ENCODE measurements at regions not wholly inside any gene's neighbourhood (a gene's known extent, or its start where the extent isn't known, plus 50 kb on each side); places are given as distances from the start of the nearest gene placed in this dataset.

GRCh38 chr3:116601206-116601605 is 108.4 kb upstream of the TUSC7 start:
- 55% methylated on average over 2 of the region's 2 CpGs for WGBS (ENCODE audit: low lambda C conversion rate)
- TF ChIP-seq EZH2phosphoT487 (IDR thresholded peaks at IDR 0.05; ENCODE audit: borderline replicate concordance, low read depth) (no peak), MEF2A (IDR thresholded peaks at IDR 0.05; ENCODE audit: borderline replicate concordance, low read depth) (no peak)
- TF ChIP-seq, protein P1, sequence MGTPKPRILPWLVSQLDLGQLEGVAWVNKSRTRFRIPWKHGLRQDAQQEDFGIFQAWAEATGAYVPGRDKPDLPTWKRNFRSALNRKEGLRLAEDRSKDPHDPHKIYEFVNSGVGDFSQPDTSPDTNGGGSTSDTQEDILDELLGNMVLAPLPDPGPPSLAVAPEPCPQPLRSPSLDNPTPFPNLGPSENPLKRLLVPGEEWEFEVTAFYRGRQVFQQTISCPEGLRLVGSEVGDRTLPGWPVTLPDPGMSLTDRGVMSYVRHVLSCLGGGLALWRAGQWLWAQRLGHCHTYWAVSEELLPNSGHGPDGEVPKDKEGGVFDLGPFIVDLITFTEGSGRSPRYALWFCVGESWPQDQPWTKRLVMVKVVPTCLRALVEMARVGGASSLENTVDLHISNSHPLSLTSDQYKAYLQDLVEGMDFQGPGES (IDR thresholded peaks at IDR 0.05; ENCODE audit: low read depth, low read length) = no peak

GRCh38 chr3:116607205-116607604 is 102.4 kb upstream of the TUSC7 start:
- WGBS (ENCODE audit: low lambda C conversion rate) = 22% methylated on average over 4 of the region's 5 CpGs
- H3K9ac ChIP-seq = no peak overlapping the region
- no peak overlapping the region for H3K4me3 ChIP-seq (ENCODE audit: low read depth in 2 of 2, low read length in 1 of 2)
- no peaks in the 10 kb centered on the region for H3F3A ChIP-seq (replicated peaks; ENCODE audit: insufficient read depth)
- H3K27ac ChIP-seq (ENCODE audit: low read depth in 2 of 2, low read length in 1 of 2) = no peak overlapping the region
- TF ChIP-seq NFIC (IDR thresholded peaks at IDR 0.05; ENCODE audit: borderline replicate concordance) = no peak
- no peak for TF ChIP-seq EP300 (IDR thresholded peaks at IDR 0.05; ENCODE audit: borderline replicate concordance in 1 of 2, low read depth in 1 of 2, low read length in 1 of 2)
- TF ChIP-seq EZH2phosphoT487 (IDR thresholded peaks at IDR 0.05; ENCODE audit: borderline replicate concordance, low read depth) = no peak
- no peak for TF ChIP-seq RCOR1 (IDR thresholded peaks at IDR 0.05; ENCODE audit: low read length)
- TF ChIP-seq USF2 (IDR thresholded peaks at IDR 0.05; ENCODE audit: borderline replicate concordance, low read depth, low read length) = no peak
- TF ChIP-seq, protein P2, sequence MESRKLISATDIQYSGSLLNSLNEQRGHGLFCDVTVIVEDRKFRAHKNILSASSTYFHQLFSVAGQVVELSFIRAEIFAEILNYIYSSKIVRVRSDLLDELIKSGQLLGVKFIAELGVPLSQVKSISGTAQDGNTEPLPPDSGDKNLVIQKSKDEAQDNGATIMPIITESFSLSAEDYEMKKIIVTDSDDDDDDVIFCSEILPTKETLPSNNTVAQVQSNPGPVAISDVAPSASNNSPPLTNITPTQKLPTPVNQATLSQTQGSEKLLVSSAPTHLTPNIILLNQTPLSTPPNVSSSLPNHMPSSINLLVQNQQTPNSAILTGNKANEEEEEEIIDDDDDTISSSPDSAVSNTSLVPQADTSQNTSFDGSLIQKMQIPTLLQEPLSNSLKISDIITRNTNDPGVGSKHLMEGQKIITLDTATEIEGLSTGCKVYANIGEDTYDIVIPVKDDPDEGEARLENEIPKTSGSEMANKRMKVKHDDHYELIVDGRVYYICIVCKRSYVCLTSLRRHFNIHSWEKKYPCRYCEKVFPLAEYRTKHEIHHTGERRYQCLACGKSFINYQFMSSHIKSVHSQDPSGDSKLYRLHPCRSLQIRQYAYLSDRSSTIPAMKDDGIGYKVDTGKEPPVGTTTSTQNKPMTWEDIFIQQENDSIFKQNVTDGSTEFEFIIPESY (IDR thresholded peaks at IDR 0.05; ENCODE audit: borderline replicate concordance, low read depth) = no peak
- no peak for TF ChIP-seq TCF12 (IDR thresholded peaks at IDR 0.05)
- TF ChIP-seq FOSL2 (IDR thresholded peaks at IDR 0.05; ENCODE audit: borderline replicate concordance, low read depth) = no peak
- no peak for TF ChIP-seq SMC3 (IDR thresholded peaks at IDR 0.05; ENCODE audit: low read depth, low read length)
- TF ChIP-seq, protein P3, sequence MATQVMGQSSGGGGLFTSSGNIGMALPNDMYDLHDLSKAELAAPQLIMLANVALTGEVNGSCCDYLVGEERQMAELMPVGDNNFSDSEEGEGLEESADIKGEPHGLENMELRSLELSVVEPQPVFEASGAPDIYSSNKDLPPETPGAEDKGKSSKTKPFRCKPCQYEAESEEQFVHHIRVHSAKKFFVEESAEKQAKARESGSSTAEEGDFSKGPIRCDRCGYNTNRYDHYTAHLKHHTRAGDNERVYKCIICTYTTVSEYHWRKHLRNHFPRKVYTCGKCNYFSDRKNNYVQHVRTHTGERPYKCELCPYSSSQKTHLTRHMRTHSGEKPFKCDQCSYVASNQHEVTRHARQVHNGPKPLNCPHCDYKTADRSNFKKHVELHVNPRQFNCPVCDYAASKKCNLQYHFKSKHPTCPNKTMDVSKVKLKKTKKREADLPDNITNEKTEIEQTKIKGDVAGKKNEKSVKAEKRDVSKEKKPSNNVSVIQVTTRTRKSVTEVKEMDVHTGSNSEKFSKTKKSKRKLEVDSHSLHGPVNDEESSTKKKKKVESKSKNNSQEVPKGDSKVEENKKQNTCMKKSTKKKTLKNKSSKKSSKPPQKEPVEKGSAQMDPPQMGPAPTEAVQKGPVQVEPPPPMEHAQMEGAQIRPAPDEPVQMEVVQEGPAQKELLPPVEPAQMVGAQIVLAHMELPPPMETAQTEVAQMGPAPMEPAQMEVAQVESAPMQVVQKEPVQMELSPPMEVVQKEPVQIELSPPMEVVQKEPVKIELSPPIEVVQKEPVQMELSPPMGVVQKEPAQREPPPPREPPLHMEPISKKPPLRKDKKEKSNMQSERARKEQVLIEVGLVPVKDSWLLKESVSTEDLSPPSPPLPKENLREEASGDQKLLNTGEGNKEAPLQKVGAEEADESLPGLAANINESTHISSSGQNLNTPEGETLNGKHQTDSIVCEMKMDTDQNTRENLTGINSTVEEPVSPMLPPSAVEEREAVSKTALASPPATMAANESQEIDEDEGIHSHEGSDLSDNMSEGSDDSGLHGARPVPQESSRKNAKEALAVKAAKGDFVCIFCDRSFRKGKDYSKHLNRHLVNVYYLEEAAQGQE (IDR thresholded peaks at IDR 0.05; ENCODE audit: low read depth, low read length) = no peak
- TF ChIP-seq RXRA (IDR thresholded peaks at IDR 0.05; ENCODE audit: borderline replicate concordance, low read depth) = no peak
- no peak for TF ChIP-seq TAF1 (IDR thresholded peaks at IDR 0.05; ENCODE audit: borderline replicate concordance, low read depth, low read length)
- no peak for TF ChIP-seq SIN3A (IDR thresholded peaks at IDR 0.05; ENCODE audit: borderline replicate concordance, low read depth, low read length)
- TF ChIP-seq GATA2 (CRISPR knock-in tag; IDR thresholded peaks at IDR 0.05) = no peak
- TF ChIP-seq NRF1 (IDR thresholded peaks at IDR 0.05; ENCODE audit: low read depth, low read length) = no peak
- TF ChIP-seq FOXJ3 (CRISPR knock-in tag; IDR thresholded peaks at IDR 0.05) = no peak
- H4K20me1 ChIP-seq (ENCODE audit: insufficient read depth) = no peaks in the 10 kb centered on the region
- CTCF ChIA-PET = no interaction called here
- H3K9me2 ChIP-seq = no peaks in the 10 kb centered on the region
- no peak overlapping the region for H3K4me2 ChIP-seq
- H3K4me1 ChIP-seq (ENCODE audit: control insufficient read depth in 1 of 2, insufficient read depth in 2 of 2, low read depth in 1 of 2, low read length in 1 of 2) = peaks cover 0 to 2% of the 10 kb centered on the region in 2 experiments; a peak in 1 of 4 replicates
- POLR2A ChIA-PET = no interaction called here
- no peaks in the 10 kb centered on the region for H3K79me2 ChIP-seq (ENCODE audit: insufficient read depth)
- no peaks in the 10 kb centered on the region for H3K36me3 ChIP-seq (replicated peaks in 1 of 2; ENCODE audit: control insufficient read depth in 1 of 2, insufficient read depth in 2 of 2, low read length in 1 of 2)
- no peaks in the 10 kb centered on the region for H3K9me3 ChIP-seq
- H3K27me3 ChIP-seq (ENCODE audit: insufficient read depth) = no peaks in the 10 kb centered on the region
- H2AFZ ChIP-seq (ENCODE audit: low read depth) = no peak overlapping the region
- DNase-seq = no peak

More at GRCh38 chr3:116601206-116601605, 108.4 kb upstream of the TUSC7 start:
- Histone ChIP-seq H3K36me3 (replicated peaks in 1 of 2; ENCODE audit: control insufficient read depth in 1 of 2, insufficient read depth in 2 of 2, low read length in 1 of 2) (no peaks in the 10 kb centered on the region), H3K9me3 (no peaks in the 10 kb centered on the region), H3F3A (replicated peaks; ENCODE audit: insufficient read depth) (no peaks in the 10 kb centered on the region), H3K27me3 (ENCODE audit: insufficient read depth) (no peaks in the 10 kb centered on the region), H4K20me1 (ENCODE audit: insufficient read depth) (no peaks in the 10 kb centered on the region), H3K9me2 (no peaks in the 10 kb centered on the region), H3K79me2 (ENCODE audit: insufficient read depth) (no peaks in the 10 kb centered on the region), H3K4me2 (no peak overlapping the region), H3K9ac (no peak overlapping the region), H3K27ac (ENCODE audit: low read depth in 2 of 2, low read length in 1 of 2) (no peak overlapping the region), H3K4me3 (ENCODE audit: low read depth in 2 of 2, low read length in 1 of 2) (no peak overlapping the region), H2AFZ (ENCODE audit: low read depth) (no peak overlapping the region), H3K4me1 (ENCODE audit: control insufficient read depth in 1 of 2, insufficient read depth in 2 of 2, low read depth in 1 of 2, low read length in 1 of 2) (no peaks in the 10 kb centered on the region)
- DNase-seq = no peak
- ChIA-PET POLR2A (no interaction called here), CTCF (no interaction called here)

Data from SK-N-SH (cell line).